ENCODE measurements at regions not wholly inside any gene's neighbourhood (a gene's known extent, or its start where the extent isn't known, plus 50 kb on each side); places are given as distances from the start of the nearest gene placed in this dataset.

- no peak for DNase-seq
- no peak overlapping the region for H3K27ac ChIP-seq
- no peaks in the 10 kb centered on the region for H3K36me3 ChIP-seq
These were observed 186.2 kb downstream of the ANKRD50 start for GRCh38 chr4:124526331-124526730.

DNA sequence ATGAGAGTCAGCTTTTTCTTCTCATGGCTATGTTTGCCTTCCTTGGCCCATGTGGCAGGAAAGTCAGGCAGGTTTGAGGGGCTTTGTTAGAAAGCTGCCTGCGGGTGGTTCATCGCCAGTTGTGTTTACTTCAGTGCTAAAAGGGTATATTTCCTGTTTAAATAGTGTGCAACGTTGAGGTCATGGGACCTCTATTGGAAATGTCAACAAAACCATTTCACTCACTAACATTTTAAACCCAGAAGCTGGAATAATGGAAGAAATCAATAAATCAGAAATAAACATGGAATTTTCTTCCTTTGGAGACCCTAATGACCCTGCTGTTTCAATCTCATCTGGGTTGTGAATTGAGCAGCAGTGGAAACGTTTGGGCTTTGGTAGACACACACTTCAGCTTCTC lies 185.8 kb downstream of the ANKRD50 start:
- no peak overlapping the region for H3K4me3 ChIP-seq
- H3K4me1 ChIP-seq: peaks cover 0 to 5% (median 0%) of the 10 kb centered on the region in 4 donors
- H3K27me3 ChIP-seq: no peaks in the 10 kb centered on the region
- no peaks in the 10 kb centered on the region for H3K36me3 ChIP-seq
- DNase-seq: no peak
- TF ChIP-seq POLR2A (IDR thresholded peaks at IDR 0.05): no peak
- TF ChIP-seq, protein P1, sequence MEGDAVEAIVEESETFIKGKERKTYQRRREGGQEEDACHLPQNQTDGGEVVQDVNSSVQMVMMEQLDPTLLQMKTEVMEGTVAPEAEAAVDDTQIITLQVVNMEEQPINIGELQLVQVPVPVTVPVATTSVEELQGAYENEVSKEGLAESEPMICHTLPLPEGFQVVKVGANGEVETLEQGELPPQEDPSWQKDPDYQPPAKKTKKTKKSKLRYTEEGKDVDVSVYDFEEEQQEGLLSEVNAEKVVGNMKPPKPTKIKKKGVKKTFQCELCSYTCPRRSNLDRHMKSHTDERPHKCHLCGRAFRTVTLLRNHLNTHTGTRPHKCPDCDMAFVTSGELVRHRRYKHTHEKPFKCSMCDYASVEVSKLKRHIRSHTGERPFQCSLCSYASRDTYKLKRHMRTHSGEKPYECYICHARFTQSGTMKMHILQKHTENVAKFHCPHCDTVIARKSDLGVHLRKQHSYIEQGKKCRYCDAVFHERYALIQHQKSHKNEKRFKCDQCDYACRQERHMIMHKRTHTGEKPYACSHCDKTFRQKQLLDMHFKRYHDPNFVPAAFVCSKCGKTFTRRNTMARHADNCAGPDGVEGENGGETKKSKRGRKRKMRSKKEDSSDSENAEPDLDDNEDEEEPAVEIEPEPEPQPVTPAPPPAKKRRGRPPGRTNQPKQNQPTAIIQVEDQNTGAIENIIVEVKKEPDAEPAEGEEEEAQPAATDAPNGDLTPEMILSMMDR (IDR thresholded peaks at IDR 0.05): no peak
- H3K9me3 ChIP-seq: no peaks in the 10 kb centered on the region
- no peak overlapping the region for H3K27ac ChIP-seq

More at GRCh38 chr4:124526331-124526730, 186.2 kb downstream of the ANKRD50 start:
- Histone ChIP-seq H3K4me1 (peaks cover 0 to 5% (median 0%) of the 10 kb centered on the region in 4 donors), H3K27me3 (no peaks in the 10 kb centered on the region), H3K4me3 (no peak overlapping the region), H3K9me3 (no peaks in the 10 kb centered on the region)
- TF ChIP-seq, protein P1 (IDR thresholded peaks at IDR 0.05): no peak
- no peak for TF ChIP-seq POLR2A (IDR thresholded peaks at IDR 0.05)

DNA sequence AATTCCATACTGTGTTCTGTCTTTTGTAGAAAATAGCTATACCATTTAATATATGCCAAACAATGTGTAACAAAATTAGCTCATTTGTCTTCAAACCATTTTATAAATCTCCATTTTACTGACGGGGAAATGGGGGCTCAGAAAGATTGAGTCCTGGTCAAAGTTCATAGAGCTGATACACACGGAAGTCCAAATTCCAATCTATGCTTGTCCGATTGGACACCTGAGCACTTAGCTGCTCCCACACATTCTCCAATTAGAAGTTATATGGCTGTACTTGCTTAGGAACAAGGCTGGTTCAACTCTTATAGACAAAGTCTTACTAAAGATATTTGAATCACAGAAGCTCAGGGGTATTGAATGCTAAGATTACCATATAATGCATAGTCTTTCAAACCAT lies 185.2 kb downstream of the ANKRD50 start:
- no peak overlapping the region for H3K4me3 ChIP-seq
- no peaks in the 10 kb centered on the region for H3K9me3 ChIP-seq
- no peaks in the 10 kb centered on the region for H3K36me3 ChIP-seq
- no peak overlapping the region for H3K27ac ChIP-seq
- DNase-seq: no peak
- H3K4me1 ChIP-seq: peaks cover 0 to 5% (median 0%) of the 10 kb centered on the region in 4 donors
- no peak for TF ChIP-seq POLR2A (IDR thresholded peaks at IDR 0.05)
- TF ChIP-seq, protein P1 (IDR thresholded peaks at IDR 0.05): no peak
- no peaks in the 10 kb centered on the region for H3K27me3 ChIP-seq

DNA sequence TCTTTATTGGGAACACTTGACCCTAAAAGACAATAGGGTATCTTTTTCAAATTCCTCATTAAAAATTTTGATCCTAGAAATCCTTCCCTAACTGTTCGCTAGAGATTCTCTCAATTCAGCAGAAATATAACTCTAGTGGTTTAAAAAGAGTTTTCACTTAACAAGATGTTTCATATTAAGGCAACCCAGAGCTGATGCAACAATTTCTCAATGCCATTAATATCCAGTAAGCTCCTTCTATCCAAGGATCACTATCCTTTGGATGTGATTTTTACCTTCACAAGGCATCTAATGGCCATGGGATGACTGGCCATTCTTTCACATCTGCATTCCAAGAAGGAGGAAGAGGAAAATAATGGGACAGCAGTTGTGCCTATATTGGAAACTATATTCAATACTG lies 183.4 kb downstream of the ANKRD50 start:
- Histone ChIP-seq H3K27ac (no peak overlapping the region), H3K4me3 (no peak overlapping the region), H3K27me3 (no peaks in the 10 kb centered on the region)

GRCh38 chr4:124530464-124531077 lies 182.0 kb downstream of the ANKRD50 start:
- Histone ChIP-seq H3K4me3 (no peak overlapping the region), H3K36me3 (no peaks in the 10 kb centered on the region), H3K4me1 (peaks cover 0 to 5% (median 0%) of the 10 kb centered on the region in 4 donors), H3K27me3 (no peaks in the 10 kb centered on the region), H3K27ac (no peak overlapping the region), H3K9me3 (no peaks in the 10 kb centered on the region)
- TF ChIP-seq, protein P1 (IDR thresholded peaks at IDR 0.05): no peak
- no peak for TF ChIP-seq POLR2A (IDR thresholded peaks at IDR 0.05)
- DNase-seq: no peak

More for the DNA sequence above, 183.4 kb downstream of the ANKRD50 start:
- Histone ChIP-seq H3K4me1 (peaks cover 0 to 5% (median 0%) of the 10 kb centered on the region in 4 donors), H3K36me3 (no peaks in the 10 kb centered on the region), H3K9me3 (no peaks in the 10 kb centered on the region)
- no peak for TF ChIP-seq POLR2A (IDR thresholded peaks at IDR 0.05)
- TF ChIP-seq, protein P1 (IDR thresholded peaks at IDR 0.05): no peak
- no peak for DNase-seq
